BE2C (cell line): ENCODE measurements at regions not wholly inside any gene's neighbourhood (a gene's known extent, or its start where the extent isn't known, plus 50 kb on each side); places are given as distances from the start of the nearest gene placed in this dataset.

Source experiments
- DNase-seq: peaks from one replicate; pipeline ENCODE4 v3.0.0-alpha.2; 2020
- H3K27me3 ChIP-seq: fragments of 250-450 bp; sonication (Bioruptor Pico); 2 replicates; pipeline ENCODE4 v1.5.1; 2020; ENCODE audit warnings: mild to moderate bottlenecking
- H3K36me3 ChIP-seq: fragments of 250-450 bp; sonication (Bioruptor Pico); 2 replicates; pipeline ENCODE4 v1.5.1; 2020; ENCODE audit warnings: mild to moderate bottlenecking
- H3K4me1 ChIP-seq: fragments of 250-450 bp; sonication (Bioruptor Pico); 2 replicates; pipeline ENCODE4 v1.5.1; 2020
- H3K4me3 ChIP-seq: 2 replicates; pipeline ENCODE4 v1.5.1; 2011; ENCODE audit warnings: low read depth, low read length
- H3K9me3 ChIP-seq: fragments of 250-450 bp; sonication (Bioruptor Pico); 2 replicates; pipeline ENCODE4 v1.5.1; 2020
- TF ChIP-seq, protein P1 (sequence below): IDR thresholded peaks from 2 replicates; pipeline ENCODE4 v1.5.1; 2012; ENCODE audit warnings: mild to moderate bottlenecking, low read depth, low read length

GRCh38 chr4:72809208-72809607, 240.2 kb upstream of the ADAMTS3 start:
- TF ChIP-seq, protein P1, sequence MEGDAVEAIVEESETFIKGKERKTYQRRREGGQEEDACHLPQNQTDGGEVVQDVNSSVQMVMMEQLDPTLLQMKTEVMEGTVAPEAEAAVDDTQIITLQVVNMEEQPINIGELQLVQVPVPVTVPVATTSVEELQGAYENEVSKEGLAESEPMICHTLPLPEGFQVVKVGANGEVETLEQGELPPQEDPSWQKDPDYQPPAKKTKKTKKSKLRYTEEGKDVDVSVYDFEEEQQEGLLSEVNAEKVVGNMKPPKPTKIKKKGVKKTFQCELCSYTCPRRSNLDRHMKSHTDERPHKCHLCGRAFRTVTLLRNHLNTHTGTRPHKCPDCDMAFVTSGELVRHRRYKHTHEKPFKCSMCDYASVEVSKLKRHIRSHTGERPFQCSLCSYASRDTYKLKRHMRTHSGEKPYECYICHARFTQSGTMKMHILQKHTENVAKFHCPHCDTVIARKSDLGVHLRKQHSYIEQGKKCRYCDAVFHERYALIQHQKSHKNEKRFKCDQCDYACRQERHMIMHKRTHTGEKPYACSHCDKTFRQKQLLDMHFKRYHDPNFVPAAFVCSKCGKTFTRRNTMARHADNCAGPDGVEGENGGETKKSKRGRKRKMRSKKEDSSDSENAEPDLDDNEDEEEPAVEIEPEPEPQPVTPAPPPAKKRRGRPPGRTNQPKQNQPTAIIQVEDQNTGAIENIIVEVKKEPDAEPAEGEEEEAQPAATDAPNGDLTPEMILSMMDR, result no peak
- H3K4me1 ChIP-seq, result no peaks in the 10 kb centered on the region
- H3K9me3 ChIP-seq, result no peaks in the 10 kb centered on the region
- no peak for DNase-seq
- no peaks in the 10 kb centered on the region for H3K27me3 ChIP-seq
- no peak overlapping the region for H3K4me3 ChIP-seq
- H3K36me3 ChIP-seq, result no peaks in the 10 kb centered on the region

DNA sequence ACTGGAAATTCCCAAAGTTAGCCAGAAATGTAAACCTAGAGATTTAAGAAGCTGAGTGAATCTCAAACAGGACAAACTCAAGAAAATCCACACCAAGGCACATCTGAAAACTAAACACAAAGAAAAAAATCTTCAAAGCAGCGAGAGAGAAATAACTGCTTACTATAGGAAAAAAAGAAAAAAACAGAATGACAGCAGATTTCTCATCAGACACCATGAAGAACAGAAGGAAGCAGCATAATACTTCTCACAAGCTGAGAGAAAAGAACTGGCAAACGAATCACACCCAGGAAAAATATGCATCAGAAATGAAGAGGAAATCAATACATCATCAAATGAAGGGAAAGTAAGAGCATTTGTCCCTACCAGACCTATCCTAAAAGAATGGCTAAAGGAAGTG, 236.3 kb upstream of the ADAMTS3 start:
- no peaks in the 10 kb centered on the region for H3K9me3 ChIP-seq
- DNase-seq, result no peak
- no peaks in the 10 kb centered on the region for H3K27me3 ChIP-seq
- TF ChIP-seq, protein P1, result no peak
- no peaks in the 10 kb centered on the region for H3K36me3 ChIP-seq
- H3K4me3 ChIP-seq, result no peak overlapping the region
- no peaks in the 10 kb centered on the region for H3K4me1 ChIP-seq

- H3K27me3 ChIP-seq, result no peaks in the 10 kb centered on the region
- DNase-seq, result no peak
- TF ChIP-seq, protein P1, result no peak
These were observed 228.5 kb upstream of the ADAMTS3 start for GRCh38 chr4:72797486-72797885.

DNA sequence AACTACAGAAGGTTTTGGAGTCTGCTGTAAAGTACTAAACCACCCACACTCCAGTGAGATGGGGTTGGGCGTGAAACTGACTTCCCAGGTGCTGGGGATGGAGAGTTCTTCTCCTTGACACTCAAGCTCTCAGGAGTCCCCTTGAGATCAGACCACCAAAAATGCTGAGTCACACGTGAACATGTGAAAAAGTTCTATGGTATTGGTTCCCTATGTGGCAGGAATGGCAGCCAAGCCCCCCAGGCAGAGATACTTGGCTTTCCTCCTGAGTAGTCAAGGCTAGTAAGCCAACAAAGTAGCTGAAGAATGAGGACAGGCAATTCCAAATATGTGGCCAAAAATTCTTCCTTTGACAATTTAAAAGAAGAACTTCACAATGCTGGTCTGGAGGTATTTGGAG, 222.0 kb upstream of the ADAMTS3 start:
- TF ChIP-seq, protein P1, result no peak
- H3K4me1 ChIP-seq, result no peaks in the 10 kb centered on the region
- no peak overlapping the region for H3K4me3 ChIP-seq
- H3K36me3 ChIP-seq, result no peaks in the 10 kb centered on the region
- no peaks in the 10 kb centered on the region for H3K27me3 ChIP-seq
- DNase-seq, result no peak
- no peaks in the 10 kb centered on the region for H3K9me3 ChIP-seq

More at GRCh38 chr4:72797486-72797885, 228.5 kb upstream of the ADAMTS3 start:
- Histone ChIP-seq H3K4me3 (no peak overlapping the region), H3K9me3 (no peaks in the 10 kb centered on the region), H3K36me3 (no peaks in the 10 kb centered on the region), H3K4me1 (no peaks in the 10 kb centered on the region)

DNA sequence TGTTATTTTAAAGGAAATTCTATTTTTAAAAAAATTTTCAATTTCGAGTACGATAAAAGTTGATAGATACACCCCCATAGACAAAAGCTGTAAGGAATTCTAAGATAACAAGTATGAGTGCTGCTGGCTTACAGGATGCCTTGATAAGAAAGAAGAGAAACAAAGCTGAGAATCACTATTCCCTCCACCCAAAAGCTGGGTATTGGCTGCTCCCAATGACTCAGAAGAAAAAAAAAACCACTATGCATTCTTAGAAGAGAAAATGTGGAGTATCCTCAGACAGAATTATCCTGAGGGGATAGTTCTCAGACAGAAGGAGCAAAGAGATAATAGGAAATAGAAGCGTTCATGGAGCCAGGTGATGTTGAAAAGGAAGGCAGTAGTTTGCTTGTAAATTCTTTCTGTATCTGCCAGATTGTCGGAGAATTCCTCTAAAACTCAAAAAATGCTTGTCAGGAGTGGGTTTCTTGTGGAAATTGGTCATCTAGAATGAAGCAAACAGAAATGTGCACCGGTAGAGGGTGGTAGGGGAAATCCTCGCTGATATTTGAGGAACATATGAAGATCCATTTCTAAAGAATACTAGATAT, 217.5 kb upstream of the ADAMTS3 start:
- TF ChIP-seq, protein P1, result no peak
- Histone ChIP-seq H3K27me3 (no peaks in the 10 kb centered on the region), H3K9me3 (no peaks in the 10 kb centered on the region), H3K36me3 (no peaks in the 10 kb centered on the region), H3K4me1 (no peaks in the 10 kb centered on the region), H3K4me3 (no peak overlapping the region)
- no peak for DNase-seq

- TF ChIP-seq, protein P1, result no peak
- H3K36me3 ChIP-seq, result no peaks in the 10 kb centered on the region
These were observed 210.2 kb upstream of the ADAMTS3 start for GRCh38 chr4:72779241-72779640.

More at GRCh38 chr4:72779241-72779640, 210.2 kb upstream of the ADAMTS3 start:
- Histone ChIP-seq H3K9me3 (no peaks in the 10 kb centered on the region), H3K4me3 (no peak overlapping the region), H3K27me3 (no peaks in the 10 kb centered on the region; the same call in 1 of the 2 replicates), H3K4me1 (no peaks in the 10 kb centered on the region)
- no peak for DNase-seq
